ENCODE measurements at regions not wholly inside any gene's neighbourhood (a gene's known extent, or its start where the extent isn't known, plus 50 kb on each side); places are given as distances from the start of the nearest gene placed in this dataset.

DNA sequence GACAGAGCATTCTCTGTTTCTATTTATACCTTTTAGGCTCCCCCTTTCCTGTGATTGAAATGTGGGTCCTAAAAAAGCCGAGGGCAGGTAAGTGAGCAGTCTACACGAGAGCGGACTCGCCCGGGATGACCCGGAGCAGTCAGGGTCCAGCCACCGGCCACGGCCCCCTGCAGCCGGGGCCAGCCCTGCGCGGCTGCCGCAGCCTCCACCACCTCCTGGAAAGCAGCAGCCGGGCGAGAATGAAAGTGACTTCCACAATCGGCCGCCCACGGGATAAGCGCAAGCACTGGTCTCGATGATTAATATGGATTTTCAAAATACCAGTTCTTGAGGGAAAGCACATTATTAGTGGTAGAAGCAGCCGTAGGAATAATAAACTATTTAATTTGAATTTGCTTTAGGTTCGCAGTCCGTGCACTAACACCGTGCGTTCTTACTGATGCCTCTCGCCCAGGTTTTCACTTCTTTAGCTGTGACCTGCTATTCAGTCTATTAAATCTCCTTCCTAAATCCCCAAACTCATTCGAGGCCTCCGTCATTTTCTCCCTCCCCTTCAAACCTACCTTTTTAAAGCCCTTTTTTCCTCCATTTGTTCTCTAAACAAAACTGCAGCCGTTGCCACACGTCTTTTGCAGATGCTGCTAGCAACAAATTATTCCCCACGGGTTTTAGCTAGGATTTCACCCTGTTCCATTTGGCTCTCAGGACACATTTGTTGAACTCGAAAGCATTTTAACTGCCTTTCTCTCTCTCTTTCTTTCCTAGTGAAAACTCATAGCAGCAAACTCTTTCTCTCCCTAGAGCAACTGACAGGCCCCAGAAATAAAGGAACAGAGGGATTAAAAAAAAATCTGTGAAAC lies 1015.1 kb upstream of the PIK3C3 start:
- Histone ChIP-seq H3K9me3 (ENCODE audit: control insufficient read depth in 4 of 4, low read length in 3 of 4) (no peaks in the 10 kb centered on the region), H3K4me1 (ENCODE audit: control insufficient read depth in 4 of 4, insufficient read depth in 4 of 4, low read length in 3 of 4) (no peaks in the 10 kb centered on the region), H3K27me3 (ENCODE audit: control insufficient read depth in 4 of 4, insufficient read depth in 4 of 4, low read length in 3 of 4) (no peaks in the 10 kb centered on the region), H3K27ac (ENCODE audit: low read depth in 1 of 2, low read length in 2 of 2) (no peak overlapping the region), H3K9ac (ENCODE audit: low read depth in 1 of 2, low read length in 2 of 2) (no peak overlapping the region), H3K4me3 (ENCODE audit: low read depth in 1 of 3, low read length in 3 of 3) (no peak overlapping the region), H3K36me3 (ENCODE audit: control insufficient read depth in 4 of 4, insufficient read depth in 3 of 4, low read depth in 1 of 4, low read length in 3 of 4) (no peaks in the 10 kb centered on the region)
- 89% methylated on average over 31 of the region's 31 CpGs for WGBS
- no peak for TF ChIP-seq HNF4A (conservative IDR thresholded peaks at IDR 0.05)
- no peak for TF ChIP-seq RAD21 (IDR thresholded peaks at IDR 0.05)
- no peak for TF ChIP-seq TAF1 (conservative IDR thresholded peaks at IDR 0.05)
- TF ChIP-seq, protein P1, sequence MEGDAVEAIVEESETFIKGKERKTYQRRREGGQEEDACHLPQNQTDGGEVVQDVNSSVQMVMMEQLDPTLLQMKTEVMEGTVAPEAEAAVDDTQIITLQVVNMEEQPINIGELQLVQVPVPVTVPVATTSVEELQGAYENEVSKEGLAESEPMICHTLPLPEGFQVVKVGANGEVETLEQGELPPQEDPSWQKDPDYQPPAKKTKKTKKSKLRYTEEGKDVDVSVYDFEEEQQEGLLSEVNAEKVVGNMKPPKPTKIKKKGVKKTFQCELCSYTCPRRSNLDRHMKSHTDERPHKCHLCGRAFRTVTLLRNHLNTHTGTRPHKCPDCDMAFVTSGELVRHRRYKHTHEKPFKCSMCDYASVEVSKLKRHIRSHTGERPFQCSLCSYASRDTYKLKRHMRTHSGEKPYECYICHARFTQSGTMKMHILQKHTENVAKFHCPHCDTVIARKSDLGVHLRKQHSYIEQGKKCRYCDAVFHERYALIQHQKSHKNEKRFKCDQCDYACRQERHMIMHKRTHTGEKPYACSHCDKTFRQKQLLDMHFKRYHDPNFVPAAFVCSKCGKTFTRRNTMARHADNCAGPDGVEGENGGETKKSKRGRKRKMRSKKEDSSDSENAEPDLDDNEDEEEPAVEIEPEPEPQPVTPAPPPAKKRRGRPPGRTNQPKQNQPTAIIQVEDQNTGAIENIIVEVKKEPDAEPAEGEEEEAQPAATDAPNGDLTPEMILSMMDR (IDR thresholded peaks at IDR 0.05; ENCODE audit: low read depth, low read length, missing input control) = no peak
- TF ChIP-seq, protein P2, sequence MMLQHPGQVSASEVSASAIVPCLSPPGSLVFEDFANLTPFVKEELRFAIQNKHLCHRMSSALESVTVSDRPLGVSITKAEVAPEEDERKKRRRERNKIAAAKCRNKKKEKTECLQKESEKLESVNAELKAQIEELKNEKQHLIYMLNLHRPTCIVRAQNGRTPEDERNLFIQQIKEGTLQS (IDR thresholded peaks at IDR 0.05) = no peak
- no peak for DNase-seq (ENCODE audit: low spot score)

DNA sequence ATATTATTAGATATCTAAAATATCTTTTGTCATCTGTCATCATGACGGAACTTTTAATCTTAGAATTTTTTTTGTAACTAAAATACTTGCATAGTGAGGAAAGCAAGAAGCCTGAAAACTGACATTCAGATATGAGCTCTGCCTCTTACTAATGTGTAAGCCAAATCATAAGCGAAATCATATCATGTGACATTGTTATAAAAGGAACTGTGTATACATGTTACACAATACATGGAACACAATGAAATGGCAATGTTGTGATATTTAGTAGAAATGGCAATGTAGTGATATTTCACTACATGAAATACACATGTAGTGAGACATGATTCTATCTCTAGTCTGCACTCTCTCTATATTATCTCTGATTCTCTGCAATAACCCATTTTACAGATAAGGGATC lies 1016.4 kb upstream of the PIK3C3 start:
- Histone ChIP-seq H3K4me1 (ENCODE audit: control insufficient read depth in 4 of 4, insufficient read depth in 4 of 4, low read length in 3 of 4) (no peaks in the 10 kb centered on the region), H3K9ac (ENCODE audit: low read depth in 1 of 2, low read length in 2 of 2) (no peak overlapping the region), H3K27me3 (ENCODE audit: control insufficient read depth in 4 of 4, insufficient read depth in 4 of 4, low read length in 3 of 4) (no peaks in the 10 kb centered on the region), H3K27ac (ENCODE audit: low read depth in 1 of 2, low read length in 2 of 2) (no peak overlapping the region), H3K9me3 (ENCODE audit: control insufficient read depth in 4 of 4, low read length in 3 of 4) (no peaks in the 10 kb centered on the region), H3K4me3 (ENCODE audit: low read depth in 1 of 3, low read length in 3 of 3) (no peak overlapping the region), H3K36me3 (ENCODE audit: control insufficient read depth in 4 of 4, insufficient read depth in 3 of 4, low read depth in 1 of 4, low read length in 3 of 4) (no peaks in the 10 kb centered on the region)
- DNase-seq (ENCODE audit: low spot score) = no peak
- WGBS = 83% methylated on average over 2 of the region's 2 CpGs
- TF ChIP-seq JUND (IDR thresholded peaks at IDR 0.05) (no peak), EGR1 (IDR thresholded peaks at IDR 0.05; ENCODE audit: low read depth in 2 of 2) (no peak), FOXA2 (IDR thresholded peaks at IDR 0.05) (no peak), HNF4G (IDR thresholded peaks at IDR 0.05) (no peak), RXRA (IDR thresholded peaks at IDR 0.05) (no peak), SP1 (IDR thresholded peaks at IDR 0.05) (no peak), TAF1 (conservative IDR thresholded peaks at IDR 0.05) (no peak), NR2F2 (IDR thresholded peaks at IDR 0.05) (no peak), YY1 (IDR thresholded peaks at IDR 0.05) (no peak), HNF4A (conservative IDR thresholded peaks at IDR 0.05) (no peak), FOXA1 (IDR thresholded peaks at IDR 0.05) (no peak), RAD21 (IDR thresholded peaks at IDR 0.05) (no peak), GABPA (IDR thresholded peaks at IDR 0.05 in 1 of 2, conservative IDR thresholded peaks at IDR 0.05 in 1 of 2) (no peak)
- TF ChIP-seq, protein P3, sequence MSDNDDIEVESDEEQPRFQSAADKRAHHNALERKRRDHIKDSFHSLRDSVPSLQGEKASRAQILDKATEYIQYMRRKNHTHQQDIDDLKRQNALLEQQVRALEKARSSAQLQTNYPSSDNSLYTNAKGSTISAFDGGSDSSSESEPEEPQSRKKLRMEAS (IDR thresholded peaks at IDR 0.05) = no peak
- TF ChIP-seq, protein P1 (IDR thresholded peaks at IDR 0.05; ENCODE audit: low read depth, low read length, missing input control) = no peak
- TF ChIP-seq, protein P4, sequence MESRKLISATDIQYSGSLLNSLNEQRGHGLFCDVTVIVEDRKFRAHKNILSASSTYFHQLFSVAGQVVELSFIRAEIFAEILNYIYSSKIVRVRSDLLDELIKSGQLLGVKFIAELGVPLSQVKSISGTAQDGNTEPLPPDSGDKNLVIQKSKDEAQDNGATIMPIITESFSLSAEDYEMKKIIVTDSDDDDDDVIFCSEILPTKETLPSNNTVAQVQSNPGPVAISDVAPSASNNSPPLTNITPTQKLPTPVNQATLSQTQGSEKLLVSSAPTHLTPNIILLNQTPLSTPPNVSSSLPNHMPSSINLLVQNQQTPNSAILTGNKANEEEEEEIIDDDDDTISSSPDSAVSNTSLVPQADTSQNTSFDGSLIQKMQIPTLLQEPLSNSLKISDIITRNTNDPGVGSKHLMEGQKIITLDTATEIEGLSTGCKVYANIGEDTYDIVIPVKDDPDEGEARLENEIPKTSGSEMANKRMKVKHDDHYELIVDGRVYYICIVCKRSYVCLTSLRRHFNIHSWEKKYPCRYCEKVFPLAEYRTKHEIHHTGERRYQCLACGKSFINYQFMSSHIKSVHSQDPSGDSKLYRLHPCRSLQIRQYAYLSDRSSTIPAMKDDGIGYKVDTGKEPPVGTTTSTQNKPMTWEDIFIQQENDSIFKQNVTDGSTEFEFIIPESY (IDR thresholded peaks at IDR 0.05) = no peak
- TF ChIP-seq, protein P5, sequence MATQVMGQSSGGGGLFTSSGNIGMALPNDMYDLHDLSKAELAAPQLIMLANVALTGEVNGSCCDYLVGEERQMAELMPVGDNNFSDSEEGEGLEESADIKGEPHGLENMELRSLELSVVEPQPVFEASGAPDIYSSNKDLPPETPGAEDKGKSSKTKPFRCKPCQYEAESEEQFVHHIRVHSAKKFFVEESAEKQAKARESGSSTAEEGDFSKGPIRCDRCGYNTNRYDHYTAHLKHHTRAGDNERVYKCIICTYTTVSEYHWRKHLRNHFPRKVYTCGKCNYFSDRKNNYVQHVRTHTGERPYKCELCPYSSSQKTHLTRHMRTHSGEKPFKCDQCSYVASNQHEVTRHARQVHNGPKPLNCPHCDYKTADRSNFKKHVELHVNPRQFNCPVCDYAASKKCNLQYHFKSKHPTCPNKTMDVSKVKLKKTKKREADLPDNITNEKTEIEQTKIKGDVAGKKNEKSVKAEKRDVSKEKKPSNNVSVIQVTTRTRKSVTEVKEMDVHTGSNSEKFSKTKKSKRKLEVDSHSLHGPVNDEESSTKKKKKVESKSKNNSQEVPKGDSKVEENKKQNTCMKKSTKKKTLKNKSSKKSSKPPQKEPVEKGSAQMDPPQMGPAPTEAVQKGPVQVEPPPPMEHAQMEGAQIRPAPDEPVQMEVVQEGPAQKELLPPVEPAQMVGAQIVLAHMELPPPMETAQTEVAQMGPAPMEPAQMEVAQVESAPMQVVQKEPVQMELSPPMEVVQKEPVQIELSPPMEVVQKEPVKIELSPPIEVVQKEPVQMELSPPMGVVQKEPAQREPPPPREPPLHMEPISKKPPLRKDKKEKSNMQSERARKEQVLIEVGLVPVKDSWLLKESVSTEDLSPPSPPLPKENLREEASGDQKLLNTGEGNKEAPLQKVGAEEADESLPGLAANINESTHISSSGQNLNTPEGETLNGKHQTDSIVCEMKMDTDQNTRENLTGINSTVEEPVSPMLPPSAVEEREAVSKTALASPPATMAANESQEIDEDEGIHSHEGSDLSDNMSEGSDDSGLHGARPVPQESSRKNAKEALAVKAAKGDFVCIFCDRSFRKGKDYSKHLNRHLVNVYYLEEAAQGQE (IDR thresholded peaks at IDR 0.05) = no peak
- TF ChIP-seq, protein P2 (IDR thresholded peaks at IDR 0.05) = no peak

All from liver (tissue), 8 donors.